SK-N-SH treated with all-trans-retinoic acid at 6 μM for 48 hours (cell line): ENCODE measurements at regions not wholly inside any gene's neighbourhood (a gene's known extent, or its start where the extent isn't known, plus 50 kb on each side); places are given as distances from the start of the nearest gene placed in this dataset.

Source experiments
- ATAC-seq: fragments of 200-7000 bp; cut with Tn5 transposase; 3 replicates; pipeline ENCODE4 v1.9.1; 2020; ENCODE audit warnings: mild to moderate bottlenecking, moderate library complexity
- ARNTL ChIP-seq: fragments of 450-650 bp; formaldehyde crosslinking; IDR thresholded peaks from 2 replicates; pipeline ENCODE4 v1.5.0; 2020; ENCODE audit warnings: low read depth, mild to moderate bottlenecking, moderate library complexity, borderline replicate concordance
- BACH2 ChIP-seq: fragments of 250-450 bp; sonication (Bioruptor Pico); IDR thresholded peaks from 2 replicates; pipeline ENCODE4 v1.9.0; 2021; ENCODE audit warnings: mild to moderate bottlenecking, borderline replicate concordance
- CREB5 ChIP-seq: fragments of 250-450 bp; sonication (Bioruptor Pico); IDR thresholded peaks from 2 replicates; pipeline ENCODE4 v1.5.1; 2020; ENCODE audit warnings: low read depth, mild to moderate bottlenecking, moderate library complexity
- CSRNP3 ChIP-seq: fragments of 250-450 bp; sonication (Bioruptor Pico); IDR thresholded peaks from 2 replicates; pipeline ENCODE4 v1.5.1; 2021; ENCODE audit warnings: mild to moderate bottlenecking, moderate library complexity
- ESRRG ChIP-seq: fragments of 250-450 bp; sonication (Bioruptor Pico); IDR thresholded peaks from 2 replicates; pipeline ENCODE4 v1.6.1; 2021; ENCODE audit warnings: mild to moderate bottlenecking
- ISL1 ChIP-seq: fragments of 250-450 bp; sonication (Bioruptor Pico); IDR thresholded peaks from 2 replicates; pipeline ENCODE4 v2.1.2; 2022; ENCODE audit warnings: mild to moderate bottlenecking, moderate library complexity
- OSR1 ChIP-seq: fragments of 250-450 bp; sonication (Bioruptor Pico); IDR thresholded peaks from 2 replicates; pipeline ENCODE4 v1.8.0; 2022; ENCODE audit warnings: moderate library complexity, mild to moderate bottlenecking, inconsistent platforms
- PATZ1 ChIP-seq: fragments of 250-450 bp; sonication (Bioruptor Pico); IDR thresholded peaks from 2 replicates; pipeline ENCODE4 v1.8.0; 2020; ENCODE audit warnings: mild to moderate bottlenecking, moderate library complexity, borderline replicate concordance
- PPARA ChIP-seq: fragments of 250-450 bp; sonication (Bioruptor Pico); IDR thresholded peaks from 2 replicates; pipeline ENCODE4 v1.5.0; 2020; ENCODE audit warnings: mild to moderate bottlenecking, borderline replicate concordance
- RARB ChIP-seq: fragments of 250-450 bp; sonication (Bioruptor Pico); IDR thresholded peaks from 2 replicates; pipeline ENCODE4 v1.8.0; 2021; ENCODE audit warnings: mild to moderate bottlenecking, moderate library complexity
- SNAI2 ChIP-seq: fragments of 250-450 bp; sonication (Bioruptor Pico); IDR thresholded peaks from 2 replicates; pipeline ENCODE4 v1.5.0; 2020; ENCODE audit warnings: mild to moderate bottlenecking, moderate library complexity
- TCF4 ChIP-seq: fragments of 250-450 bp; sonication (Bioruptor Pico); IDR thresholded peaks from 2 replicates; pipeline ENCODE4 v1.8.0; 2021; ENCODE audit warnings: mild to moderate bottlenecking, moderate library complexity, borderline replicate concordance
- TOX ChIP-seq: fragments of 250-450 bp; sonication (Bioruptor Pico); IDR thresholded peaks from 2 replicates; pipeline ENCODE4 v1.8.0; 2021; ENCODE audit warnings: mild to moderate bottlenecking, moderate library complexity, borderline replicate concordance
- TSHZ2 ChIP-seq: fragments of 250-450 bp; sonication (Bioruptor Pico); IDR thresholded peaks from 2 replicates; pipeline ENCODE4 v1.5.0; 2020; ENCODE audit warnings: mild to moderate bottlenecking, moderate library complexity
- ZC3H10 ChIP-seq: fragments of 250-450 bp; sonication (Bioruptor Pico); IDR thresholded peaks from 2 replicates; pipeline ENCODE4 v1.5.1; 2021; ENCODE audit warnings: mild to moderate bottlenecking, moderate library complexity
- ZFP3 ChIP-seq: fragments of 250-450 bp; sonication (Bioruptor Pico); IDR thresholded peaks from 2 replicates; pipeline ENCODE4 v1.5.0; 2020; ENCODE audit warnings: mild to moderate bottlenecking, moderate library complexity
- ZFP30 ChIP-seq: fragments of 450-650 bp; formaldehyde crosslinking; IDR thresholded peaks from 2 replicates; pipeline ENCODE4 v1.5.0; 2022; ENCODE audit warnings: mild to moderate bottlenecking, moderate library complexity
- ZNF565 ChIP-seq: fragments of 450-650 bp; formaldehyde crosslinking; conservative IDR thresholded peaks from 2 replicates; pipeline ENCODE4 v1.5.0; 2020; ENCODE audit warnings: low read depth, mild to moderate bottlenecking, moderate library complexity
- ZNF70 ChIP-seq: fragments of 450-650 bp; formaldehyde crosslinking; IDR thresholded peaks from 2 replicates; pipeline ENCODE4 v1.5.0; 2020; ENCODE audit warnings: mild to moderate bottlenecking, moderate library complexity
- ZNF8 ChIP-seq: fragments of 450-650 bp; formaldehyde crosslinking; IDR thresholded peaks from 2 replicates; pipeline ENCODE4 v1.5.0; 2020; ENCODE audit warnings: mild to moderate bottlenecking, moderate library complexity

GRCh38 chrX:1910207-1910470 lies 295.3 kb downstream of the ASMT start:
- no peak for TF ChIP-seq ZNF8 (CRISPR knock-in tag)
- no peak for TF ChIP-seq CREB5 (CRISPR knock-in tag)
- no peak for TF ChIP-seq TOX (CRISPR knock-in tag)
- no peak for TF ChIP-seq ISL1 (CRISPR knock-in tag)
- TF ChIP-seq ESRRG (CRISPR knock-in tag): no peak
- no peak for TF ChIP-seq RARB (CRISPR knock-in tag)
- no peak for TF ChIP-seq OSR1
- TF ChIP-seq ZFP3 (CRISPR knock-in tag): no peak
- TF ChIP-seq SNAI2 (CRISPR knock-in tag): no peak
- no peak for TF ChIP-seq ARNTL (CRISPR knock-in tag)
- no peak for ATAC-seq

GRCh38 chrX:1911401-1912128 lies 296.7 kb downstream of the ASMT start:
- ATAC-seq: no peak
- TF ChIP-seq ARNTL (CRISPR knock-in tag): no peak
- TF ChIP-seq ESRRG (CRISPR knock-in tag): no peak
- no peak for TF ChIP-seq RARB (CRISPR knock-in tag)

- TF ChIP-seq ZNF70 (CRISPR knock-in tag) (no peak), ARNTL (CRISPR knock-in tag) (no peak), ESRRG (CRISPR knock-in tag) (no peak), OSR1 (no peak), ZNF8 (CRISPR knock-in tag) (no peak), PPARA (CRISPR knock-in tag) (no peak), ZFP3 (CRISPR knock-in tag) (no peak), ZFP30 (CRISPR knock-in tag) (no peak), CREB5 (CRISPR knock-in tag) (no peak), ZNF565 (CRISPR knock-in tag) (no peak), ZC3H10 (no peak), ISL1 (CRISPR knock-in tag) (no peak)
- no peak for ATAC-seq
These were observed 297.3 kb downstream of the ASMT start for GRCh38 chrX:1912193-1912592.

- TF ChIP-seq TSHZ2 (CRISPR knock-in tag): no peak
- no peak for ATAC-seq
These were observed 299.9 kb downstream of the ASMT start for GRCh38 chrX:1914606-1915365.

GRCh38 chrX:1918780-1919179 lies 303.9 kb downstream of the ASMT start:
- no peak for ATAC-seq

More at GRCh38 chrX:1918780-1919179, 303.9 kb downstream of the ASMT start:
- TF ChIP-seq BACH2 (CRISPR knock-in tag) (no peak), ESRRG (CRISPR knock-in tag) (no peak), TCF4 (no peak), TSHZ2 (CRISPR knock-in tag) (no peak), SNAI2 (CRISPR knock-in tag) (no peak), ISL1 (CRISPR knock-in tag) (no peak), PATZ1 (CRISPR knock-in tag) (no peak), RARB (CRISPR knock-in tag) (no peak), ZC3H10 (no peak), ZNF565 (CRISPR knock-in tag) (no peak), CSRNP3 (CRISPR knock-in tag) (no peak)
